PC-3 (cell line): ENCODE measurements at regions not wholly inside any gene's neighbourhood (a gene's known extent, or its start where the extent isn't known, plus 50 kb on each side); places are given as distances from the start of the nearest gene placed in this dataset.

Source experiments
- ATAC-seq: fragments of 200-7000 bp; cut with Tn5 transposase; 2 replicates; pipeline ENCODE4 v1.9.1; 2020; ENCODE audit warnings: mild to moderate bottlenecking, moderate library complexity
- BruUV-seq: library from RNA; stranded (reverse); fragments of 400-500 nt; replicated peaks from 2 replicates; lab custom pipeline; 2021; lab: Mats Ljungman, UMichigan
- CTCF ChIA-PET: fragments of 300-600 bp; sonication (Branson Sonifier 250); formaldehyde crosslinking; loops from one replicate; lab custom pipeline; 2022; ENCODE audit warnings: antibody characterized with exemption; lab: Charles Lee
- POLR2A ChIA-PET: fragments of 300-600 bp; sonication (Branson Sonifier 250); formaldehyde crosslinking; loops from one replicate; lab custom pipeline; 2022; ENCODE audit warnings: antibody characterized with exemption; ENCODE audit not compliant: unreplicated experiment; lab: Charles Lee
- DNase-seq: peaks from one replicate; pipeline ENCODE4 v3.0.0-alpha.2; 2015
- H2AFZ ChIP-seq: fragments of 300-600 bp; sonication (generic); 2 replicates; pipeline ENCODE4 v1.6.0; 2016; ENCODE audit warnings: antibody characterized with exemption, low read length
- H3F3A ChIP-seq: fragments of 300-600 bp; sonication (generic); one replicate; pipeline ENCODE4 v1.6.0; 2017; ENCODE audit warnings: antibody characterized with exemption, low read length, control low read depth, mild to moderate bottlenecking; ENCODE audit not compliant: unreplicated experiment
- H3K27ac ChIP-seq: fragments of 300-600 bp; sonication (generic); 2 replicates; pipeline ENCODE4 v1.5.1; 2016; ENCODE audit warnings: mild to moderate bottlenecking, low read length
- H3K27me3 ChIP-seq: fragments of 300-600 bp; sonication (generic); 2 replicates; pipeline ENCODE4 v1.6.1; 2016; ENCODE audit warnings: low read length, mixed read lengths
- H3K36me3 ChIP-seq: fragments of 300-600 bp; sonication (generic); 2 replicates; pipeline ENCODE4 v1.6.1; 2016; ENCODE audit warnings: low read depth, mixed run types, low read length, mixed read lengths
- H3K4me1 ChIP-seq: fragments of 300-600 bp; sonication (generic); 2 replicates; pipeline ENCODE4 v1.5.1; 2016; ENCODE audit warnings: low read length; ENCODE audit not compliant: insufficient read depth
- H3K4me2 ChIP-seq: fragments of 300-600 bp; sonication (generic); 2 replicates; pipeline ENCODE4 v1.6.0; 2016; ENCODE audit warnings: low read length
- H3K4me3 ChIP-seq: fragments of 300-600 bp; sonication (generic); 2 replicates; pipeline ENCODE4 v1.5.1; 2016; ENCODE audit warnings: mild to moderate bottlenecking, low read length, mixed read lengths
- H3K79me2 ChIP-seq: fragments of 300-600 bp; sonication (generic); 2 replicates; pipeline ENCODE4 v1.6.1; 2017; ENCODE audit warnings: low read length, mixed read lengths
- H3K9ac ChIP-seq: fragments of 300-600 bp; sonication (generic); 2 replicates; pipeline ENCODE4 v1.6.0; 2016; ENCODE audit warnings: mild to moderate bottlenecking, low read length
- H3K9me2 ChIP-seq: fragments of 300-600 bp; sonication (generic); replicated peaks from 2 replicates; pipeline ENCODE4 v1.6.1; 2016; ENCODE audit warnings: mixed run types, low read length, mixed read lengths
- H3K9me3 ChIP-seq: fragments of 300-600 bp; sonication (generic); 2 replicates; pipeline ENCODE4 v1.6.1; 2016; ENCODE audit warnings: low read length, mixed read lengths
- H4K20me1 ChIP-seq: fragments of 300-600 bp; sonication (generic); 2 replicates; pipeline ENCODE4 v1.6.1; 2016; ENCODE audit warnings: low read length, mixed read lengths
- CTCF ChIP-seq: fragments of 300-600 bp; sonication (generic); conservative IDR thresholded peaks from 2 replicates; pipeline ENCODE4 v1.5.1; 2017; ENCODE audit warnings: antibody characterized with exemption, low read depth, mild to moderate bottlenecking, low read length
- EZH2 ChIP-seq: fragments of 300-600 bp; sonication (generic); IDR thresholded peaks from one replicate; pipeline ENCODE4 v1.6.1; 2017; ENCODE audit warnings: antibody characterized with exemption, mild to moderate bottlenecking, low read length; ENCODE audit not compliant: unreplicated experiment
- EZH2phosphoT487 ChIP-seq: fragments of 300-600 bp; sonication (generic); IDR thresholded peaks from 2 replicates; pipeline ENCODE4 v1.6.1; 2018; ENCODE audit warnings: mild to moderate bottlenecking, antibody characterized with exemption, low read length, borderline replicate concordance
- intact Hi-C: fragments of 100-400 bp; cut with micrococcal nuclease; formaldehyde crosslinking; loops from 2 replicates; pipeline ENCODE4 v1.9.0; 2023

- BruUV-seq, result no TSS peak
- Histone ChIP-seq H3K4me1 (peaks cover 10% of the 10 kb centered on the region), H3K36me3 (no peaks in the 10 kb centered on the region), H3K9ac (no peak overlapping the region), H3K79me2 (no peaks in the 10 kb centered on the region), H3K4me3 (no peak overlapping the region), H3K9me2 (no peaks in the 10 kb centered on the region), H2AFZ (no peak overlapping the region), H3K9me3 (peaks cover 9% of the 10 kb centered on the region; the same call in 1 of the 2 replicates), H3K27ac (no peak overlapping the region), H4K20me1 (no peaks in the 10 kb centered on the region), H3F3A (no peaks in the 10 kb centered on the region), H3K4me2 (no peak overlapping the region), H3K27me3 (no peaks in the 10 kb centered on the region)
- no peak for DNase-seq
- intact Hi-C loops, result no loop called here
- ChIA-PET POLR2A (no interaction called here), CTCF (no interaction called here)
- no peak for ATAC-seq
- no peak for TF ChIP-seq EZH2
Measured at GRCh38 chr20:48141660-48142515, 356.6 kb upstream of the SULF2 start.

- no peak overlapping the region for H3K4me3 ChIP-seq
- ATAC-seq, result peak; percentile 46
- H3K9ac ChIP-seq, result no peak overlapping the region
- DNase-seq, result peak; percentile 52
- H3K4me2 ChIP-seq, result no peak overlapping the region
- TF ChIP-seq EZH2phosphoT487 (no peak), EZH2 (no peak), CTCF (no peak)
- H2AFZ ChIP-seq, result no peak overlapping the region
- H3K4me1 ChIP-seq, result peaks cover 10% of the 10 kb centered on the region
- H3K9me2 ChIP-seq, result no peaks in the 10 kb centered on the region
- H3K9me3 ChIP-seq, result peaks cover 9% of the 10 kb centered on the region; the same call in 1 of the 2 replicates
- H3K27ac ChIP-seq, result no peak overlapping the region
- no peaks in the 10 kb centered on the region for H4K20me1 ChIP-seq
- no peaks in the 10 kb centered on the region for H3K36me3 ChIP-seq
- ChIA-PET POLR2A (no interaction called here), CTCF (no interaction called here)
- H3F3A ChIP-seq, result no peaks in the 10 kb centered on the region
- H3K27me3 ChIP-seq, result no peaks in the 10 kb centered on the region; the same call in 1 of the 2 replicates
- intact Hi-C loops, result no loop called here
- BruUV-seq, result no TSS peak
- H3K79me2 ChIP-seq, result no peaks in the 10 kb centered on the region
Measured at GRCh38 chr20:48139262-48140041, 354.2 kb upstream of the SULF2 start.

DNA sequence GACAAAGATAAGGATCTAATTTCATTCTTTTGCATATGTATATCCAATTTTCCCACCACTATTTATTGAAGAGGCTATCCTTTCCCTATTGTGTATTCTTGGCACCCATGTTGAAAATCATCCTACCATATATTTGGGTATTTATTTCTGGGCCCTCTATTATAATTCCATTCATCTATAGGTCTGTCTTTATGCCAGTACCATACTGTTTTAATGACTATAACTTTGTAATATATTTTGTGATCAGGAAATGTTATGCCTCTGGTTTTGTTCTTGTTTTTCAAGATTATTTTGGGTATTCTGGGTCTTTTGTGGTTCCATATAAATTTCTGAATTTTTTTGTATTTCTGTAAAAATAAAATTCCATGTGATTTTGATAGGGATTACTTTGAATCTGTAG is 347.6 kb upstream of the SULF2 start:
- Histone ChIP-seq H3K9me2 (no peaks in the 10 kb centered on the region), H3F3A (no peaks in the 10 kb centered on the region), H3K9ac (no peak overlapping the region), H3K4me1 (no peaks in the 10 kb centered on the region), H3K36me3 (no peaks in the 10 kb centered on the region), H3K27me3 (no peaks in the 10 kb centered on the region; the same call in 1 of the 2 replicates), H3K4me3 (no peak overlapping the region), H4K20me1 (no peaks in the 10 kb centered on the region), H3K9me3 (no peaks in the 10 kb centered on the region), H3K27ac (no peak overlapping the region), H3K4me2 (no peak overlapping the region), H3K79me2 (no peaks in the 10 kb centered on the region), H2AFZ (no peak overlapping the region)
- POLR2A ChIA-PET, result no interaction called here
- TF ChIP-seq EZH2phosphoT487, result no peak
- TF ChIP-seq EZH2, result no peak
- no peak for TF ChIP-seq CTCF
- intact Hi-C loops, result no loop called here
- CTCF ChIA-PET, result no interaction called here
- DNase-seq (no peak), ATAC-seq (no peak)
- BruUV-seq, result no TSS peak
